Midbrain (tissue), 1 donor: ENCODE measurements at regions not wholly inside any gene's neighbourhood (a gene's known extent, or its start where the extent isn't known, plus 50 kb on each side); places are given as distances from the start of the nearest gene placed in this dataset.

Source experiments
- DNase-seq: peaks from one replicate; lab custom pipeline; 2025; lab: John Stamatoyannopoulos, UW

- DNase-seq = no peak
Measured at GRCh38 chr7:130996205-130996832, 262.3 kb upstream of the KLF14 start.

GRCh38 chr7:130996833-130997231 is 262.8 kb upstream of the KLF14 start:
- DNase-seq = no peak

GRCh38 chr7:130998993-130999602 is 265.1 kb upstream of the KLF14 start:
- no peak for DNase-seq

GRCh38 chr7:130999926-131000325 is 265.9 kb upstream of the KLF14 start:
- no peak for DNase-seq

GRCh38 chr7:131000389-131000788 is 266.4 kb upstream of the KLF14 start:
- DNase-seq = no peak

- DNase-seq = no peak
Measured at GRCh38 chr7:131000873-131001272, 266.9 kb upstream of the KLF14 start.

- no peak for DNase-seq
Measured at GRCh38 chr7:131002600-131002999, 268.6 kb upstream of the KLF14 start.

GRCh38 chr7:131003634-131004033 is 269.6 kb upstream of the KLF14 start:
- no peak for DNase-seq

- DNase-seq = no peak
Measured at GRCh38 chr7:131004371-131004770, 270.4 kb upstream of the KLF14 start.

- DNase-seq = peak; percentile 79
Measured at GRCh38 chr7:131007439-131008330, 273.7 kb upstream of the KLF14 start.

GRCh38 chr7:131008840-131009711 is 275.1 kb upstream of the KLF14 start:
- no peak for DNase-seq

- no peak for DNase-seq
Measured at GRCh38 chr7:131010029-131010716, 276.2 kb upstream of the KLF14 start.

GRCh38 chr7:131010717-131011431 is 276.9 kb upstream of the KLF14 start:
- DNase-seq = no peak

GRCh38 chr7:131011432-131011742 is 277.4 kb upstream of the KLF14 start:
- peak; percentile 80 for DNase-seq

GRCh38 chr7:131011976-131012375 is 278.0 kb upstream of the KLF14 start:
- no peak for DNase-seq

- no peak for DNase-seq
Measured at GRCh38 chr7:131012477-131013031, 278.5 kb upstream of the KLF14 start.

GRCh38 chr7:131013716-131014115 is 279.7 kb upstream of the KLF14 start:
- DNase-seq = no peak

GRCh38 chr7:131014906-131015656 is 281.1 kb upstream of the KLF14 start:
- no peak for DNase-seq

GRCh38 chr7:131015657-131015958 is 281.6 kb upstream of the KLF14 start:
- no peak for DNase-seq

GRCh38 chr7:131016230-131016629 is 282.2 kb upstream of the KLF14 start:
- no peak for DNase-seq
